Neural cell (in vitro differentiated cells): ENCODE measurements at regions not wholly inside any gene's neighbourhood (a gene's known extent, or its start where the extent isn't known, plus 50 kb on each side); places are given as distances from the start of the nearest gene placed in this dataset.

Experiments used
- H2AFZ ChIP-seq: fragments of 200-600, 300-800 bp; sonication (generic), shearing (Covaris generic); 2 replicates; pipeline ENCODE4 v1.6.0; 2014; ENCODE audit warnings: low read depth, mild to moderate bottlenecking, antibody characterized with exemption, low read length, moderate library complexity
- H3F3A ChIP-seq: fragments of 200-600 bp; shearing (Covaris generic); 2 replicates; pipeline ENCODE4 v1.6.1; 2016; ENCODE audit warnings: mild to moderate bottlenecking, moderate library complexity, mixed read lengths, antibody characterized with exemption, low read length; ENCODE audit not compliant: insufficient read depth, poor library complexity, severe bottlenecking
- H3K27ac ChIP-seq: fragments of 200-600, 300-800 bp; sonication (generic), shearing (Covaris generic); 2 replicates; pipeline ENCODE4 v1.5.1; 2014; ENCODE audit warnings: mild to moderate bottlenecking, low read length, moderate library complexity
- H3K27me3 ChIP-seq: fragments of 300-800, 200-600 bp; sonication (generic), shearing (Covaris generic); 2 replicates; pipeline ENCODE4 v1.6.0; 2014; ENCODE audit warnings: mild to moderate bottlenecking, low read depth, low read length, moderate library complexity; ENCODE audit not compliant: insufficient read depth
- H3K36me3 ChIP-seq: fragments of 300-800, 200-600 bp; sonication (generic), shearing (Covaris generic); 2 replicates; pipeline ENCODE4 v1.5.1; 2014; ENCODE audit warnings: mild to moderate bottlenecking, antibody characterized with exemption, low read length, moderate library complexity; ENCODE audit not compliant: insufficient read depth
- H3K4me2 ChIP-seq: fragments of 300-800, 200-600 bp; sonication (generic), shearing (Covaris generic); 2 replicates; pipeline ENCODE4 v1.6.0; 2014; ENCODE audit warnings: mild to moderate bottlenecking, low read length
- H3K4me3 ChIP-seq: fragments of 300-800, 200-600 bp; sonication (generic), shearing (Covaris generic); 2 replicates; pipeline ENCODE4 v1.5.1; 2014; ENCODE audit warnings: mild to moderate bottlenecking, low read length, moderate library complexity
- H3K79me2 ChIP-seq: fragments of 200-600 bp; shearing (Covaris generic); replicated peaks from 2 replicates; pipeline ENCODE4 v1.6.0; 2014; ENCODE audit warnings: mild to moderate bottlenecking, low read length, moderate library complexity; ENCODE audit not compliant: insufficient read depth
- H3K9ac ChIP-seq: fragments of 300-800, 200-600 bp; sonication (generic), shearing (Covaris generic); 2 replicates; pipeline ENCODE4 v1.6.1; 2016; ENCODE audit warnings: mild to moderate bottlenecking, low read length, mixed read lengths
- H3K9me2 ChIP-seq: fragments of 200-600 bp; shearing (Covaris generic); 2 replicates; pipeline ENCODE4 v1.6.1; 2016; ENCODE audit warnings: mild to moderate bottlenecking, low read length, mixed read lengths; ENCODE audit not compliant: insufficient read depth
- H3K9me3 ChIP-seq: fragments of 200-600, 300-800 bp; sonication (generic), shearing (Covaris generic); 2 replicates; pipeline ENCODE4 v1.6.1; 2016; ENCODE audit warnings: mild to moderate bottlenecking, mixed run types, low read length, moderate library complexity, mixed read lengths
- H4K20me1 ChIP-seq: fragments of 200-600 bp; shearing (Covaris generic); 2 replicates; pipeline ENCODE4 v1.6.1; 2016; ENCODE audit warnings: mild to moderate bottlenecking, mixed run types; ENCODE audit not compliant: insufficient read depth
- CTCF ChIP-seq: fragments of 450-650 bp; IDR thresholded peaks from 2 replicates; pipeline ENCODE4 v1.5.1; 2014; ENCODE audit warnings: antibody characterized with exemption, mild to moderate bottlenecking, moderate library complexity; ENCODE audit not compliant: poor library complexity, severe bottlenecking
- EP300 ChIP-seq: fragments of 450-650 bp; conservative IDR thresholded peaks from 2 replicates; pipeline ENCODE4 v1.6.1; 2014; ENCODE audit warnings: antibody characterized with exemption, mild to moderate bottlenecking, moderate library complexity; ENCODE audit not compliant: poor library complexity, severe bottlenecking
- EZH2 ChIP-seq: fragments of 200-600, 300-800 bp; shearing (Covaris generic), sonication (generic); IDR thresholded peaks from 2 replicates; pipeline ENCODE4 v1.6.1; 2014; ENCODE audit warnings: antibody characterized with exemption, low read length, borderline replicate concordance, mild to moderate bottlenecking; ENCODE audit not compliant: insufficient read depth, poor library complexity, severe bottlenecking
- MXI1 ChIP-seq: fragments of 450-650 bp; conservative IDR thresholded peaks from 2 replicates; pipeline ENCODE4 v1.6.1; 2014; ENCODE audit warnings: antibody characterized with exemption, mild to moderate bottlenecking; ENCODE audit not compliant: poor library complexity, severe bottlenecking
- POLR2AphosphoS5 ChIP-seq: IDR thresholded peaks from 2 replicates; pipeline ENCODE4 v1.6.1; 2012
- RAD21 ChIP-seq: fragments of 450-650 bp; conservative IDR thresholded peaks from 2 replicates; pipeline ENCODE4 v1.6.1; 2014; ENCODE audit warnings: antibody characterized with exemption, mild to moderate bottlenecking, moderate library complexity
- REST ChIP-seq: IDR thresholded peaks from 2 replicates; pipeline ENCODE4 v1.6.1; 2012; ENCODE audit warnings: borderline replicate concordance
- SMC3 ChIP-seq: fragments of 450-650 bp; conservative IDR thresholded peaks from 2 replicates; pipeline ENCODE4 v1.6.1; 2014; ENCODE audit warnings: antibody characterized with exemption, mild to moderate bottlenecking, moderate library complexity; ENCODE audit not compliant: poor library complexity
- TAF1 ChIP-seq: IDR thresholded peaks from 2 replicates; pipeline ENCODE4 v1.6.1; 2012; ENCODE audit warnings: low read depth

GRCh38 chr2:143930891-143931290 is 589.0 kb downstream of the ZEB2 start:
- no peaks in the 10 kb centered on the region for H3K36me3 ChIP-seq
- H3K4me2 ChIP-seq, result no peak overlapping the region
- TF ChIP-seq CTCF, result no peak

GRCh38 chr2:143928613-143929012 is 591.3 kb downstream of the ZEB2 start:
- no peaks in the 10 kb centered on the region for H3F3A ChIP-seq
- H3K9ac ChIP-seq, result no peak overlapping the region
- H3K9me2 ChIP-seq, result no peaks in the 10 kb centered on the region
- no peaks in the 10 kb centered on the region for H3K36me3 ChIP-seq
- H3K27ac ChIP-seq, result no peak overlapping the region
- TF ChIP-seq EZH2 (no peak), EP300 (no peak), REST (no peak), RAD21 (no peak), POLR2AphosphoS5 (no peak), CTCF (no peak), SMC3 (no peak), MXI1 (no peak), TAF1 (no peak)
- no peak overlapping the region for H2AFZ ChIP-seq
- no peak overlapping the region for H3K4me3 ChIP-seq
- no peaks in the 10 kb centered on the region for H3K27me3 ChIP-seq
- H3K4me2 ChIP-seq, result no peak overlapping the region
- no peaks in the 10 kb centered on the region for H3K79me2 ChIP-seq
- H4K20me1 ChIP-seq, result no peaks in the 10 kb centered on the region
- H3K9me3 ChIP-seq, result no peaks in the 10 kb centered on the region

More at GRCh38 chr2:143930891-143931290, 589.0 kb downstream of the ZEB2 start:
- H3K9ac ChIP-seq, result no peak overlapping the region
- no peaks in the 10 kb centered on the region for H3K9me2 ChIP-seq
- H3K4me3 ChIP-seq, result no peak overlapping the region
- H3K79me2 ChIP-seq, result no peaks in the 10 kb centered on the region
- H3K27me3 ChIP-seq, result peaks cover 12% of the 10 kb centered on the region
- no peak overlapping the region for H2AFZ ChIP-seq
- no peaks in the 10 kb centered on the region for H3K9me3 ChIP-seq
- H4K20me1 ChIP-seq, result no peaks in the 10 kb centered on the region
- no peaks in the 10 kb centered on the region for H3F3A ChIP-seq
- H3K27ac ChIP-seq, result no peak overlapping the region
